A549 (cell line): ENCODE measurements at regions not wholly inside any gene's neighbourhood (a gene's known extent, or its start where the extent isn't known, plus 50 kb on each side); places are given as distances from the start of the nearest gene placed in this dataset.

Source experiments
- ATAC-seq, 2 experiments: fragments of 200-7000 bp in 1 of 2; fragments of >200 bp in 1 of 2; cut with Nextera tagmentation in 1 of 2; cut with Tn5 transposase in 1 of 2; 3 replicates each; pipeline versions ENCODE4 v1.8.0 to v1.9.1; 2018 to 2020; ENCODE audit warnings: mild to moderate bottlenecking in 1 of 2, moderate library complexity in 1 of 2
- CTCF ChIA-PET: fragments of 300-600 bp; sonication (Branson Sonifier 250); formaldehyde crosslinking; extraction: SDS; loops from one replicate; lab custom pipeline; 2021; ENCODE audit warnings: antibody characterized with exemption, inconsistent platforms; lab: Yijun Ruan, JAX
- POLR2A ChIA-PET: fragments of 350-600 bp; formaldehyde crosslinking; extraction: SDS; loops from one replicate; lab custom pipeline; 2021; ENCODE audit warnings: antibody characterized with exemption, inconsistent platforms; lab: Yijun Ruan, JAX
- DNase-seq, 2 experiments: peaks; one replicate each; pipeline versions ENCODE4 v3.0.0 to v3.0.0-alpha.2; 2011 to 2016; ENCODE audit warnings: low read depth in 1 of 2, low spot score in 1 of 2
- FAIRE-seq: peaks from 2 replicates; lab custom pipeline; 2011; peaks lifted over from hg19 to GRCh38; lab: Jason Lieb, UNC
- H3K27ac ChIP-seq, 2 experiments: fragments of >200 bp; sonication (Bioruptor Twin); formaldehyde crosslinking; 3 replicates each; pipeline ENCODE4 v1.5.1; 2016 to 2017
- H3K4me1 ChIP-seq: fragments of >200 bp; sonication (Bioruptor Twin); formaldehyde crosslinking; 3 replicates; pipeline ENCODE4 v1.6.1; 2016
- H3K4me2 ChIP-seq: fragments of >200 bp; sonication (Bioruptor Twin); formaldehyde crosslinking; 3 replicates; pipeline ENCODE4 v1.6.1; 2016
- H3K4me3 ChIP-seq: fragments of >200 bp; sonication (Bioruptor Twin); formaldehyde crosslinking; 3 replicates; pipeline ENCODE4 v1.5.1; 2016
- H3K9me3 ChIP-seq: fragments of >200 bp; sonication (Bioruptor Twin); formaldehyde crosslinking; 3 replicates; pipeline ENCODE4 v1.6.1; 2016
- BHLHE40 ChIP-seq: IDR thresholded peaks from 2 replicates; pipeline ENCODE4 v1.6.1; 2012; ENCODE audit warnings: low read depth, low read length, inconsistent platforms
- CEBPB ChIP-seq, 2 experiments: fragments of >200 bp in 1 of 2; sonication (Bioruptor Twin) in 1 of 2; formaldehyde crosslinking in 1 of 2; IDR thresholded peaks; 2 replicates each; pipeline ENCODE4 v1.6.1; 2012 to 2016
- CHD2 ChIP-seq: fragments of 150-350 bp; IDR thresholded peaks from 2 replicates; pipeline ENCODE4 v1.6.1; 2014; ENCODE audit warnings: low read length; ENCODE audit not compliant: partially characterized antibody
- EP300 ChIP-seq, 2 experiments: fragments of >200 bp; sonication (Bioruptor Twin); formaldehyde crosslinking; IDR thresholded peaks; 2 replicates in 1 of 2; 3 replicates in 1 of 2; pipeline ENCODE4 v1.6.1; 2016 to 2017
- ESRRA ChIP-seq: fragments of 150-350 bp; IDR thresholded peaks from 2 replicates; pipeline ENCODE4 v1.6.1; 2014; ENCODE audit warnings: mild to moderate bottlenecking, low read length, borderline replicate concordance
- HDAC2 ChIP-seq: fragments of 200-600 bp; sonication (generic); IDR thresholded peaks from 2 replicates; pipeline ENCODE4 v1.6.1; 2016
- HOXA7 ChIP-seq: fragments of 250-450 bp; sonication (Bioruptor Pico); IDR thresholded peaks from 2 replicates; pipeline ENCODE4 v1.5.0; 2020; ENCODE audit warnings: mild to moderate bottlenecking, moderate library complexity
- HOXB13 ChIP-seq: fragments of 250-450 bp; sonication (Bioruptor Pico); IDR thresholded peaks from 2 replicates; pipeline ENCODE4 v1.5.0; 2020; ENCODE audit warnings: low read depth, mild to moderate bottlenecking, moderate library complexity
- KDM1A ChIP-seq: fragments of 200-600 bp; sonication (generic); IDR thresholded peaks from 2 replicates; pipeline ENCODE4 v1.6.1; 2016; ENCODE audit warnings: low read depth, mild to moderate bottlenecking
- KDM5A ChIP-seq: fragments of 200-600 bp; sonication (generic); IDR thresholded peaks from 2 replicates; pipeline ENCODE4 v1.6.1; 2016; ENCODE audit warnings: antibody characterized with exemption, mild to moderate bottlenecking
- MAFK ChIP-seq: fragments of 450-650 bp; IDR thresholded peaks from 2 replicates; pipeline ENCODE4 v1.6.1; 2014; ENCODE audit not compliant: partially characterized antibody
- NFE2L2 ChIP-seq: fragments of 150-350 bp; conservative IDR thresholded peaks from 2 replicates; pipeline ENCODE4 v1.6.1; 2014; ENCODE audit warnings: low read length
- NPAS2 ChIP-seq: fragments of 250-450 bp; sonication (Bioruptor Pico); IDR thresholded peaks from 2 replicates; pipeline ENCODE4 v1.8.0; 2022; ENCODE audit warnings: mild to moderate bottlenecking, moderate library complexity, borderline replicate concordance
- POLR2A ChIP-seq: IDR thresholded peaks from 2 replicates; pipeline ENCODE4 v1.6.1; 2012; ENCODE audit warnings: mild to moderate bottlenecking, low read length
- RAD21 ChIP-seq, 2 experiments: fragments of >200 bp in 1 of 2; sonication (Bioruptor Twin) in 1 of 2; formaldehyde crosslinking in 1 of 2; IDR thresholded peaks in 1 of 2; conservative IDR thresholded peaks in 1 of 2; 2 replicates in 1 of 2; 3 replicates in 1 of 2; pipeline ENCODE4 v1.6.1; 2012 to 2018; ENCODE audit warnings: inconsistent platforms in 1 of 2
- RCOR1 ChIP-seq: fragments of 150-350 bp; IDR thresholded peaks from 2 replicates; pipeline ENCODE4 v1.6.1; 2014; ENCODE audit warnings: antibody characterized with exemption, low read length, low read depth
- RNF2 ChIP-seq: fragments of 200-600 bp; sonication (generic); IDR thresholded peaks from 2 replicates; pipeline ENCODE4 v1.6.1; 2016; ENCODE audit warnings: low read depth, mild to moderate bottlenecking, antibody characterized with exemption, moderate library complexity, borderline replicate concordance
- SMC3 ChIP-seq: fragments of >200 bp; sonication (Bioruptor Twin); formaldehyde crosslinking; IDR thresholded peaks from 3 replicates; pipeline ENCODE4 v1.6.1; 2018; ENCODE audit warnings: inconsistent platforms
- SREBF2 ChIP-seq: fragments of 450-650 bp; IDR thresholded peaks from 2 replicates; pipeline ENCODE4 v1.6.1; 2014; ENCODE audit warnings: mild to moderate bottlenecking, moderate library complexity
- TFCP2L1 ChIP-seq: fragments of 250-450 bp; sonication (Bioruptor Pico); IDR thresholded peaks from 2 replicates; pipeline ENCODE4 v1.5.0; 2021; ENCODE audit warnings: mild to moderate bottlenecking
- ZC3H11A ChIP-seq: fragments of 450-650 bp; IDR thresholded peaks from 2 replicates; pipeline ENCODE4 v1.6.1; 2014; ENCODE audit warnings: antibody characterized with exemption, mild to moderate bottlenecking
- ZSCAN20 ChIP-seq: fragments of 250-450 bp; sonication (Bioruptor Pico); IDR thresholded peaks from 2 replicates; pipeline ENCODE4 v1.8.0; 2022; ENCODE audit warnings: mild to moderate bottlenecking, moderate library complexity
- WGBS: methylation state at CpG from one replicate; pipeline ENCODE4 v1.1.6; 2017; ENCODE audit errors: missing lambda C conversion rate; 5-methylcytosine and 5-hydroxymethylcytosine counted together
- TF ChIP-seq, protein P1 (sequence below): fragments of >200 bp; sonication (Bioruptor Twin); formaldehyde crosslinking; IDR thresholded peaks from 3 replicates; pipeline ENCODE4 v1.5.1; 2016
- TF ChIP-seq, protein P2 (sequence below): fragments of 150-350 bp; IDR thresholded peaks from 2 replicates; pipeline ENCODE4 v1.6.1; 2014; ENCODE audit warnings: low read depth, mild to moderate bottlenecking, low read length
- TF ChIP-seq, protein P3 (sequence below): fragments of >200 bp; sonication (Bioruptor Twin); formaldehyde crosslinking; IDR thresholded peaks from 2 replicates; pipeline ENCODE4 v1.6.1; 2016
- TF ChIP-seq, protein P4 (sequence below): IDR thresholded peaks from 2 replicates; pipeline ENCODE4 v1.6.1; 2012; ENCODE audit warnings: low read depth, borderline replicate concordance
- TF ChIP-seq, protein P5 (sequence below): fragments of 250-450 bp; sonication (Bioruptor Pico); IDR thresholded peaks from 2 replicates; pipeline ENCODE4 v1.5.0; 2021; ENCODE audit warnings: mild to moderate bottlenecking, moderate library complexity, borderline replicate concordance
- TF ChIP-seq, protein P6 (sequence below): fragments of >200 bp; sonication (Bioruptor Twin); formaldehyde crosslinking; IDR thresholded peaks from 3 replicates; pipeline ENCODE4 v1.6.1; 2016
- TF ChIP-seq, protein P7 (sequence below): IDR thresholded peaks from 2 replicates; pipeline ENCODE4 v1.6.1; 2012

DNA sequence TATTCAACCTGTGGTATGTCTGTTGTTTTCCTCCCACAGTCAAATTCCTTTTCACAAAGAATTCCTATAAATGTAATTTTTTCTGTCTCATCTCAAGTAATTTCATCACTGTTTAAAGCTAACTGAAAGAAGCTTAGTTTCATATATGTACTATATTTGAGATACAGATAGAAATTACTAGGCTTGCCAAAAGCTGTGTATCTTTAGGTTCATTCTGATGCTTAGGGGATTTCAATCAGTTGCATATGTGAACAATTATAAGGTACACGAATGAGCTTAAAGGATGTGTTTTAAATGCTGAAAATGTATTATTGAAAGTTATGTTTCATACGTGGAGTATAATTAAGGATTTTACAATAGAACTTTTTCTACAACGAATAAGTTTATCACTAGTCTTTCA, 59.2 kb upstream of the DSG1 start:
- CTCF ChIA-PET: no interaction called here
- no peak for DNase-seq
- 87% methylated on average over 3 of the region's 3 CpGs for WGBS
- no peak overlapping the region for H3K4me3 ChIP-seq
- no peak for FAIRE-seq
- TF ChIP-seq, protein P1, sequence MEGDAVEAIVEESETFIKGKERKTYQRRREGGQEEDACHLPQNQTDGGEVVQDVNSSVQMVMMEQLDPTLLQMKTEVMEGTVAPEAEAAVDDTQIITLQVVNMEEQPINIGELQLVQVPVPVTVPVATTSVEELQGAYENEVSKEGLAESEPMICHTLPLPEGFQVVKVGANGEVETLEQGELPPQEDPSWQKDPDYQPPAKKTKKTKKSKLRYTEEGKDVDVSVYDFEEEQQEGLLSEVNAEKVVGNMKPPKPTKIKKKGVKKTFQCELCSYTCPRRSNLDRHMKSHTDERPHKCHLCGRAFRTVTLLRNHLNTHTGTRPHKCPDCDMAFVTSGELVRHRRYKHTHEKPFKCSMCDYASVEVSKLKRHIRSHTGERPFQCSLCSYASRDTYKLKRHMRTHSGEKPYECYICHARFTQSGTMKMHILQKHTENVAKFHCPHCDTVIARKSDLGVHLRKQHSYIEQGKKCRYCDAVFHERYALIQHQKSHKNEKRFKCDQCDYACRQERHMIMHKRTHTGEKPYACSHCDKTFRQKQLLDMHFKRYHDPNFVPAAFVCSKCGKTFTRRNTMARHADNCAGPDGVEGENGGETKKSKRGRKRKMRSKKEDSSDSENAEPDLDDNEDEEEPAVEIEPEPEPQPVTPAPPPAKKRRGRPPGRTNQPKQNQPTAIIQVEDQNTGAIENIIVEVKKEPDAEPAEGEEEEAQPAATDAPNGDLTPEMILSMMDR: no peak
- no peak for TF ChIP-seq HDAC2
- TF ChIP-seq HOXB13 (CRISPR knock-in tag): no peak
- no peak for TF ChIP-seq MAFK
- TF ChIP-seq KDM5A: no peak
- TF ChIP-seq, protein P2, sequence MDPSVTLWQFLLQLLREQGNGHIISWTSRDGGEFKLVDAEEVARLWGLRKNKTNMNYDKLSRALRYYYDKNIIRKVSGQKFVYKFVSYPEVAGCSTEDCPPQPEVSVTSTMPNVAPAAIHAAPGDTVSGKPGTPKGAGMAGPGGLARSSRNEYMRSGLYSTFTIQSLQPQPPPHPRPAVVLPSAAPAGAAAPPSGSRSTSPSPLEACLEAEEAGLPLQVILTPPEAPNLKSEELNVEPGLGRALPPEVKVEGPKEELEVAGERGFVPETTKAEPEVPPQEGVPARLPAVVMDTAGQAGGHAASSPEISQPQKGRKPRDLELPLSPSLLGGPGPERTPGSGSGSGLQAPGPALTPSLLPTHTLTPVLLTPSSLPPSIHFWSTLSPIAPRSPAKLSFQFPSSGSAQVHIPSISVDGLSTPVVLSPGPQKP: no peak
- no peak for TF ChIP-seq HOXA7 (CRISPR knock-in tag)
- no peak for TF ChIP-seq CHD2
- no peak for TF ChIP-seq NPAS2 (CRISPR knock-in tag)
- TF ChIP-seq NFE2L2: no peak
- no peak for TF ChIP-seq CEBPB (IDR thresholded peaks at IDR 0.05)
- TF ChIP-seq, protein P3, sequence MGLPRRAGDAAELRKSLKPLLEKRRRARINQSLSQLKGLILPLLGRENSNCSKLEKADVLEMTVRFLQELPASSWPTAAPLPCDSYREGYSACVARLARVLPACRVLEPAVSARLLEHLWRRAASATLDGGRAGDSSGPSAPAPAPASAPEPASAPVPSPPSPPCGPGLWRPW: no peak
- TF ChIP-seq, protein P4, sequence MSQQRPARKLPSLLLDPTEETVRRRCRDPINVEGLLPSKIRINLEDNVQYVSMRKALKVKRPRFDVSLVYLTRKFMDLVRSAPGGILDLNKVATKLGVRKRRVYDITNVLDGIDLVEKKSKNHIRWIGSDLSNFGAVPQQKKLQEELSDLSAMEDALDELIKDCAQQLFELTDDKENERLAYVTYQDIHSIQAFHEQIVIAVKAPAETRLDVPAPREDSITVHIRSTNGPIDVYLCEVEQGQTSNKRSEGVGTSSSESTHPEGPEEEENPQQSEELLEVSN: no peak
- TF ChIP-seq BHLHE40: no peak
- no peak for TF ChIP-seq POLR2A
- TF ChIP-seq SMC3: no peak
- no peak for TF ChIP-seq RCOR1
- TF ChIP-seq ZSCAN20 (CRISPR knock-in tag): no peak
- 0 out of 3 replicates have a peak, but pooled peaks cover 5% of the 10 kb centered on the region for H3K4me1 ChIP-seq
- H3K9me3 ChIP-seq: no peaks in the 10 kb centered on the region
- H3K4me2 ChIP-seq: no peak overlapping the region
- no peak overlapping the region for H3K27ac ChIP-seq
- no peak for ATAC-seq
- POLR2A ChIA-PET: no interaction called here

GRCh38 chr18:31261792-31262582, 56.0 kb upstream of the DSG1 start:
- DNase-seq (peak in 1 of 2 experiments; percentile 32), ATAC-seq (no peak), FAIRE-seq (no peak)
- Histone ChIP-seq H3K4me3 (no peak overlapping the region), H3K4me2 (no peak overlapping the region), H3K27ac (no peak overlapping the region), H3K9me3 (no peaks in the 10 kb centered on the region), H3K4me1 (0 out of 3 replicates have a peak, but pooled peaks cover 5% of the 10 kb centered on the region)
- 61% methylated on average over 6 of the region's 6 CpGs for WGBS
- ChIA-PET POLR2A (no interaction called here), CTCF (no interaction called here)
- TF ChIP-seq EP300 (IDR thresholded peaks at IDR 0.05) (no peak), ZC3H11A (no peak), KDM1A (no peak), KDM5A (no peak), TFCP2L1 (CRISPR knock-in tag) (no peak), HOXB13 (CRISPR knock-in tag) (no peak), HOXA7 (CRISPR knock-in tag) (no peak), MAFK (no peak), RAD21 (conservative IDR thresholded peaks at IDR 0.05 in 1 of 2, IDR thresholded peaks at IDR 0.05 in 1 of 2) (no peak), ZSCAN20 (CRISPR knock-in tag) (no peak), RNF2 (no peak), ESRRA (no peak), NFE2L2 (no peak), SREBF2 (no peak)
- TF ChIP-seq, protein P3: no peak
- TF ChIP-seq, protein P5, sequence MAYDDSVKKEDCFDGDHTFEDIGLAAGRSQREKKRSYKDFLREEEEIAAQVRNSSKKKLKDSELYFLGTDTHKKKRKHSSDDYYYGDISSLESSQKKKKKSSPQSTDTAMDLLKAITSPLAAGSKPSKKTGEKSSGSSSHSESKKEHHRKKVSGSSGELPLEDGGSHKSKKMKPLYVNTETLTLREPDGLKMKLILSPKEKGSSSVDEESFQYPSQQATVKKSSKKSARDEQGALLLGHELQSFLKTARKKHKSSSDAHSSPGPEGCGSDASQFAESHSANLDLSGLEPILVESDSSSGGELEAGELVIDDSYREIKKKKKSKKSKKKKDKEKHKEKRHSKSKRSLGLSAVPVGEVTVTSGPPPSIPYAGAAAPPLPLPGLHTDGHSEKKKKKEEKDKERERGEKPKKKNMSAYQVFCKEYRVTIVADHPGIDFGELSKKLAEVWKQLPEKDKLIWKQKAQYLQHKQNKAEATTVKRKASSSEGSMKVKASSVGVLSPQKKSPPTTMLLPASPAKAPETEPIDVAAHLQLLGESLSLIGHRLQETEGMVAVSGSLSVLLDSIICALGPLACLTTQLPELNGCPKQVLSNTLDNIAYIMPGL (CRISPR knock-in tag): no peak
- TF ChIP-seq, protein P6, sequence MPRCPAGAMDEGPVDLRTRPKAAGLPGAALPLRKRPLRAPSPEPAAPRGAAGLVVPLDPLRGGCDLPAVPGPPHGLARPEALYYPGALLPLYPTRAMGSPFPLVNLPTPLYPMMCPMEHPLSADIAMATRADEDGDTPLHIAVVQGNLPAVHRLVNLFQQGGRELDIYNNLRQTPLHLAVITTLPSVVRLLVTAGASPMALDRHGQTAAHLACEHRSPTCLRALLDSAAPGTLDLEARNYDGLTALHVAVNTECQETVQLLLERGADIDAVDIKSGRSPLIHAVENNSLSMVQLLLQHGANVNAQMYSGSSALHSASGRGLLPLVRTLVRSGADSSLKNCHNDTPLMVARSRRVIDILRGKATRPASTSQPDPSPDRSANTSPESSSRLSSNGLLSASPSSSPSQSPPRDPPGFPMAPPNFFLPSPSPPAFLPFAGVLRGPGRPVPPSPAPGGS: no peak
- TF ChIP-seq, protein P7, sequence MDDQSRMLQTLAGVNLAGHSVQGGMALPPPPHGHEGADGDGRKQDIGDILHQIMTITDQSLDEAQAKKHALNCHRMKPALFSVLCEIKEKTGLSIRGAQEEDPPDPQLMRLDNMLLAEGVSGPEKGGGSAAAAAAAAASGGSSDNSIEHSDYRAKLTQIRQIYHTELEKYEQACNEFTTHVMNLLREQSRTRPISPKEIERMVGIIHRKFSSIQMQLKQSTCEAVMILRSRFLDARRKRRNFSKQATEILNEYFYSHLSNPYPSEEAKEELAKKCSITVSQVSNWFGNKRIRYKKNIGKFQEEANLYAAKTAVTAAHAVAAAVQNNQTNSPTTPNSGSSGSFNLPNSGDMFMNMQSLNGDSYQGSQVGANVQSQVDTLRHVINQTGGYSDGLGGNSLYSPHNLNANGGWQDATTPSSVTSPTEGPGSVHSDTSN: no peak
